Kidney (tissue), 13 donors: ENCODE measurements at regions not wholly inside any gene's neighbourhood (a gene's known extent, or its start where the extent isn't known, plus 50 kb on each side); places are given as distances from the start of the nearest gene placed in this dataset.
A peak's percentile ranks its signal among the peaks of the same experiment; 100 is the strongest.

Experiments used
- DNase-seq, 5 donors: peaks; one replicate each; pipeline ENCODE4 v3.0.0-alpha.2; 2013 to 2020
- FAIRE-seq: peaks from 2 replicates; lab custom pipeline; 2012; peaks lifted over from hg19 to GRCh38; lab: Jason Lieb, UNC
- H3K27ac ChIP-seq, 2 donors: one replicate each; pipeline ENCODE4 v1.7.0; 2013; ENCODE audit warnings: low read depth in 2 of 2, low read length in 2 of 2, inconsistent platforms in 1 of 2
- H3K27me3 ChIP-seq: one replicate; pipeline ENCODE4 v1.7.1; 2013; ENCODE audit warnings: low read length, inconsistent platforms; ENCODE audit not compliant: control insufficient read depth, insufficient read depth
- H3K36me3 ChIP-seq, 3 donors: one replicate each; pipeline versions ENCODE4 v1.7.0 to v1.7.1; 2013; ENCODE audit warnings: low read length in 3 of 3, control low read depth in 1 of 3, inconsistent platforms in 1 of 3; ENCODE audit not compliant: insufficient read depth in 3 of 3, control insufficient read depth in 2 of 3
- H3K4me1 ChIP-seq, 3 donors: one replicate each; pipeline versions ENCODE4 v1.7.0 to v1.7.1; 2013; ENCODE audit warnings: low read length in 3 of 3, inconsistent platforms in 1 of 3, low read depth in 1 of 3; ENCODE audit not compliant: control insufficient read depth in 2 of 3, insufficient read depth in 2 of 3
- H3K4me3 ChIP-seq, 3 donors: one replicate each; pipeline versions ENCODE4 v1.7.0 to v1.8.1; 2013; ENCODE audit warnings: low read length in 3 of 3, control low read depth in 1 of 3, inconsistent platforms in 1 of 3
- H3K9ac ChIP-seq, 3 donors: one replicate each; pipeline versions ENCODE4 v1.7.0 to v1.7.1; 2013; ENCODE audit warnings: low read length in 3 of 3, control low read depth in 1 of 3, inconsistent platforms in 1 of 3
- H3K9me3 ChIP-seq, 3 donors: one replicate each; pipeline versions ENCODE4 v1.7.0 to v1.7.1; 2013; ENCODE audit warnings: low read length in 3 of 3, control low read depth in 1 of 3, inconsistent platforms in 1 of 3; ENCODE audit not compliant: control insufficient read depth in 2 of 3, insufficient read depth in 1 of 3
- CTCF ChIP-seq: IDR thresholded peaks from 3 replicates; pipeline ENCODE4 v1.5.1; 2012; ENCODE audit warnings: mild to moderate bottlenecking, moderate library complexity, borderline replicate concordance; ENCODE audit not compliant: insufficient read depth; ENCODE audit errors: extremely low read depth
- intact Hi-C: fragments of 100-400 bp; cut with DNase I; formaldehyde crosslinking; loops from one replicate; pipeline ENCODE4 v1.11.1; 2022
- donor health status: control.
- donor health status: control.
- donor health status: control.
- donor health status: control.
- donor health status: control.
- donor health status: DM: yes; HTN: yes; CAD: no.
- donor health status: Normal renal cell carcinoma (clear cell type).

- Histone ChIP-seq H3K36me3 (no peaks in the 10 kb centered on the region), H3K4me1 (no peaks in the 10 kb centered on the region), H3K27ac (no peak overlapping the region), H3K9ac (no peak overlapping the region), H3K27me3 (no peaks in the 10 kb centered on the region), H3K9me3 (no peaks in the 10 kb centered on the region), H3K4me3 (no peak overlapping the region)
- no peak for FAIRE-seq
- no peak for TF ChIP-seq CTCF
- peak in 2 of 5 donors; percentile 9 to 37 for DNase-seq
- intact Hi-C loops: no loop called here
These were observed 109.5 kb upstream of the GRIK3 start for GRCh38 chr1:37143800-37144199.

- no peaks in the 10 kb centered on the region for H3K9me3 ChIP-seq
- H3K9ac ChIP-seq: no peak overlapping the region
- no peaks in the 10 kb centered on the region for H3K4me1 ChIP-seq
- FAIRE-seq: no peak
- intact Hi-C loops: no loop called here
- TF ChIP-seq CTCF: no peak
- H3K27ac ChIP-seq: no peak overlapping the region
- H3K36me3 ChIP-seq: no peaks in the 10 kb centered on the region
- H3K4me3 ChIP-seq: no peak overlapping the region
- DNase-seq: no peak
- no peaks in the 10 kb centered on the region for H3K27me3 ChIP-seq
These were observed 111.8 kb upstream of the GRIK3 start for GRCh38 chr1:37146071-37146470.

GRCh38 chr1:37147392-37147831 is 113.1 kb upstream of the GRIK3 start:
- Histone ChIP-seq H3K27me3 (no peaks in the 10 kb centered on the region), H3K36me3 (no peaks in the 10 kb centered on the region), H3K4me1 (no peaks in the 10 kb centered on the region), H3K27ac (no peak overlapping the region), H3K9ac (no peak overlapping the region), H3K4me3 (no peak overlapping the region), H3K9me3 (no peaks in the 10 kb centered on the region)
- TF ChIP-seq CTCF: no peak
- intact Hi-C loops: no loop called here
- DNase-seq (no peak), FAIRE-seq (no peak)

GRCh38 chr1:37147906-37148305 is 113.6 kb upstream of the GRIK3 start:
- FAIRE-seq (no peak), DNase-seq (no peak)
- intact Hi-C loops: no loop called here
- Histone ChIP-seq H3K9me3 (no peaks in the 10 kb centered on the region), H3K4me3 (no peak overlapping the region), H3K36me3 (no peaks in the 10 kb centered on the region), H3K4me1 (no peaks in the 10 kb centered on the region), H3K27ac (no peak overlapping the region), H3K9ac (no peak overlapping the region), H3K27me3 (no peaks in the 10 kb centered on the region)
- TF ChIP-seq CTCF: no peak
